ENCODE measurements at regions not wholly inside any gene's neighbourhood (a gene's known extent, or its start where the extent isn't known, plus 50 kb on each side); places are given as distances from the start of the nearest gene placed in this dataset.

DNA sequence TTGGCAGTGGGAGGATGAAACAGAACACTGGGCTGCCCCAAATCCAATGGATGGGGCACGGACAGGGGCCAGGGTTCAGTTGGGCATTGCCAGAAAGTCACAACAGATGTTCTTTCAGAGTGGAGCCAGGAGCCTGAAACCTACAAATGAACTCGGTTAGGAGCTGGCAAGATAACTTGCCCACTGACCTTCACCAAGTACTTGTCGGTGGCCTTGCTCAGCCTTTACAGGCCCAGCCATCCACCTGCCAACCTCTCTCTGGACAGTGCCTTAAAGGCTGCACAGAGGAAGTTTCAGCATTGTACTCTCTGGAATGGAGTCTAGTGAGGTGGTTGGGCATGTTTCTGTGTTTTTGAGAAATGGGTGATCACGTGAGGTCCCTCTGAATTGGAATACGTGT is 87.1 kb upstream of the USP9X start:
- Histone ChIP-seq H2AFZ (ENCODE audit: low read depth) (no peak overlapping the region), H3K9ac (no peak overlapping the region), H3K9me3 (no peaks in the 10 kb centered on the region), H3F3A (replicated peaks; ENCODE audit: insufficient read depth) (no peaks in the 10 kb centered on the region), H3K27ac (ENCODE audit: low read depth in 2 of 2, low read length in 1 of 2) (no peak overlapping the region), H3K79me2 (ENCODE audit: insufficient read depth) (no peaks in the 10 kb centered on the region), H3K9me2 (no peaks in the 10 kb centered on the region), H3K4me1 (ENCODE audit: control insufficient read depth in 1 of 2, insufficient read depth in 2 of 2, low read depth in 1 of 2, low read length in 1 of 2) (no peaks in the 10 kb centered on the region), H3K36me3 (replicated peaks in 1 of 2; ENCODE audit: control insufficient read depth in 1 of 2, insufficient read depth in 2 of 2, low read length in 1 of 2) (no peaks in the 10 kb centered on the region), H4K20me1 (ENCODE audit: insufficient read depth) (no peaks in the 10 kb centered on the region), H3K4me2 (no peak overlapping the region), H3K27me3 (ENCODE audit: insufficient read depth) (no peaks in the 10 kb centered on the region; the same call in 1 of the 2 replicates), H3K4me3 (ENCODE audit: low read depth in 2 of 2, low read length in 1 of 2) (no peak overlapping the region)
- WGBS (ENCODE audit: low lambda C conversion rate) = 56% methylated on average over 5 of the region's 5 CpGs
- CTCF ChIA-PET = no interaction called here
- no peak for TF ChIP-seq CTCF (IDR thresholded peaks at IDR 0.05)
- TF ChIP-seq RAD21 (IDR thresholded peaks at IDR 0.05; ENCODE audit: low read length) = no peak
- no peak for TF ChIP-seq MXI1 (IDR thresholded peaks at IDR 0.05; ENCODE audit: low read depth, low read length)
- TF ChIP-seq USF1 (IDR thresholded peaks at IDR 0.05; ENCODE audit: borderline replicate concordance, low read depth) = no peak
- no peak for TF ChIP-seq NFIC (IDR thresholded peaks at IDR 0.05; ENCODE audit: borderline replicate concordance)
- TF ChIP-seq TCF12 (IDR thresholded peaks at IDR 0.05) = no peak
- DNase-seq = no peak
- POLR2A ChIA-PET = no interaction called here

DNA sequence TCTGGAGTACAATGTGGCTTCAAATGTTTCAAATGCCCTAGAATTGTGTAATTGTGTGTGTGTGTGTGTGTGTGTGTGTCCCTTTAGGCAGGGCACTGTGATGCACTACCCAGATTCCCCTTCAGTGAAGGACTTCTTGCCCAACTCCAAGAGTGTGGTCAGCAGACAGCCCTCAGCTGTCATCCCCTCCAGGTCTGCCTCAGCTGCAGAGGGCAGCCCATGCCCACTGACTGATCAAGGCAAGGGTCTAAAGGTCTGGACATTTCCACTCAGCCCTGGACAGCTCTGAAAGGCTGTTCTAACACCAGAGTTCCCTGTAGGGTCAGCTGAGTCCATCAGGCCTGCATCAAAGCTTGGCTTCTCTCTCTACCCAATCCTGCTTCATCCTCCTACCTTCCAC is 83.9 kb upstream of the USP9X start:
- Histone ChIP-seq H3K9ac (no peak overlapping the region), H3K9me3 (no peaks in the 10 kb centered on the region), H3K9me2 (no peaks in the 10 kb centered on the region), H4K20me1 (ENCODE audit: insufficient read depth) (no peaks in the 10 kb centered on the region), H3K27ac (ENCODE audit: low read depth in 2 of 2, low read length in 1 of 2) (no peak overlapping the region), H2AFZ (ENCODE audit: low read depth) (no peak overlapping the region), H3K4me3 (ENCODE audit: low read depth in 2 of 2, low read length in 1 of 2) (no peak overlapping the region), H3K36me3 (replicated peaks in 1 of 2; ENCODE audit: control insufficient read depth in 1 of 2, insufficient read depth in 2 of 2, low read length in 1 of 2) (no peaks in the 10 kb centered on the region), H3K4me1 (ENCODE audit: control insufficient read depth in 1 of 2, insufficient read depth in 2 of 2, low read depth in 1 of 2, low read length in 1 of 2) (no peaks in the 10 kb centered on the region), H3K4me2 (no peak overlapping the region), H3F3A (replicated peaks; ENCODE audit: insufficient read depth) (no peaks in the 10 kb centered on the region), H3K79me2 (ENCODE audit: insufficient read depth) (no peaks in the 10 kb centered on the region), H3K27me3 (ENCODE audit: insufficient read depth) (no peaks in the 10 kb centered on the region; the same call in 1 of the 2 replicates)
- POLR2A ChIA-PET = interaction anchor here (0.9 kb wide), 1 partner anchor 9 kb away, joined by 3 read pairs; no protein-coding TSS in a partner anchor
- DNase-seq = no peak
- CTCF ChIA-PET = no interaction called here
- no peak for TF ChIP-seq FOXM1 (IDR thresholded peaks at IDR 0.05; ENCODE audit: low read depth)
- TF ChIP-seq JUND (IDR thresholded peaks at IDR 0.05) = no peak
- TF ChIP-seq CTCF (IDR thresholded peaks at IDR 0.05) = no peak
- TF ChIP-seq NFIC (IDR thresholded peaks at IDR 0.05; ENCODE audit: borderline replicate concordance) = no peak
- TF ChIP-seq RXRA (IDR thresholded peaks at IDR 0.05; ENCODE audit: borderline replicate concordance, low read depth) = no peak
- no peak for TF ChIP-seq FOSL2 (IDR thresholded peaks at IDR 0.05; ENCODE audit: borderline replicate concordance, low read depth)
- no peak for TF ChIP-seq USF2 (IDR thresholded peaks at IDR 0.05; ENCODE audit: borderline replicate concordance, low read depth, low read length)
- TF ChIP-seq SIN3A (IDR thresholded peaks at IDR 0.05; ENCODE audit: borderline replicate concordance, low read depth, low read length) = no peak
- TF ChIP-seq POLR2AphosphoS5 (IDR thresholded peaks at IDR 0.05; ENCODE audit: low read depth, low read length) = no peak
- no peak for TF ChIP-seq PBX3 (IDR thresholded peaks at IDR 0.05)
- TF ChIP-seq EZH2phosphoT487 (IDR thresholded peaks at IDR 0.05; ENCODE audit: borderline replicate concordance, low read depth) = no peak
- no peak for TF ChIP-seq SMC3 (IDR thresholded peaks at IDR 0.05; ENCODE audit: low read depth, low read length)
- no peak for TF ChIP-seq REST (IDR thresholded peaks at IDR 0.05; ENCODE audit: low read depth, low read length)
- TF ChIP-seq FOXJ3 (CRISPR knock-in tag; IDR thresholded peaks at IDR 0.05) = no peak
- TF ChIP-seq RAD21 (IDR thresholded peaks at IDR 0.05; ENCODE audit: low read length) = no peak
